SK-N-SH (cell line): ENCODE measurements at regions not wholly inside any gene's neighbourhood (a gene's known extent, or its start where the extent isn't known, plus 50 kb on each side); places are given as distances from the start of the nearest gene placed in this dataset.

Source experiments
- CTCF ChIA-PET: fragments of 300-600, 350-600 bp; formaldehyde crosslinking; extraction: SDS; loops from one replicate; lab custom pipeline; 2021; lab: Yijun Ruan, JAX
- POLR2A ChIA-PET: fragments of 350-600 bp; sonication (Branson Sonifier 250); formaldehyde crosslinking; extraction: SDS; loops from one replicate; lab custom pipeline; 2020; ENCODE audit warnings: antibody characterized with exemption, inconsistent platforms; lab: Yijun Ruan, JAX
- DNase-seq: peaks from one replicate; pipeline ENCODE4 v3.0.0; 2012
- H2AFZ ChIP-seq: fragments of 200-600 bp; sonication (generic); 2 replicates; pipeline ENCODE4 v1.8.1; 2016; ENCODE audit warnings: antibody characterized with exemption, mild to moderate bottlenecking, low read depth
- H3F3A ChIP-seq: fragments of 200-600 bp; sonication (generic); replicated peaks from 2 replicates; pipeline ENCODE3; 2016; ENCODE audit warnings: antibody characterized with exemption, mild to moderate bottlenecking; ENCODE audit not compliant: insufficient read depth
- H3K27ac ChIP-seq, 2 experiments: fragments of 200-500 bp in 1 of 2; fragments of 200-600 bp in 1 of 2; sonication (Bioruptor generic) in 1 of 2; sonication (generic), shearing (Covaris generic) in 1 of 2; 2 replicates each; pipeline versions ENCODE4 v1.5.1 to v1.6.1; 2014 to 2016; ENCODE audit warnings: low read depth in 2 of 2, inconsistent platforms in 1 of 2, low read length in 1 of 2, mild to moderate bottlenecking in 1 of 2, mixed read lengths in 1 of 2
- H3K27me3 ChIP-seq: fragments of 200-600 bp; sonication (generic), shearing (Covaris generic); 2 replicates; pipeline ENCODE4 v1.6.1; 2016; ENCODE audit warnings: mixed run types; ENCODE audit not compliant: insufficient read depth
- H3K36me3 ChIP-seq, 2 experiments: fragments of 200-500 bp in 1 of 2; fragments of 200-600 bp in 1 of 2; sonication (Bioruptor generic) in 1 of 2; sonication (generic) in 1 of 2; replicated peaks in 1 of 2; 2 replicates each; pipeline versions ENCODE3 to v1.5.1; 2014 to 2016; ENCODE audit warnings: low read length in 1 of 2, mild to moderate bottlenecking in 1 of 2; ENCODE audit not compliant: insufficient read depth in 2 of 2, control insufficient read depth in 1 of 2
- H3K4me1 ChIP-seq, 2 experiments: fragments of 200-500 bp in 1 of 2; fragments of 200-600 bp in 1 of 2; sonication (Bioruptor generic) in 1 of 2; sonication (generic), shearing (Covaris generic) in 1 of 2; 2 replicates each; pipeline versions ENCODE4 v1.5.1 to v1.6.1; 2014 to 2016; ENCODE audit warnings: low read depth in 1 of 2, low read length in 1 of 2, mixed run types in 1 of 2; ENCODE audit not compliant: insufficient read depth in 2 of 2, control insufficient read depth in 1 of 2
- H3K4me2 ChIP-seq: fragments of 200-600 bp; sonication (generic), shearing (Covaris generic); 2 replicates; pipeline ENCODE4 v1.6.1; 2017; ENCODE audit warnings: mixed run types
- H3K4me3 ChIP-seq, 2 experiments: fragments of 200-500 bp in 1 of 2; fragments of 200-600 bp in 1 of 2; sonication (Bioruptor generic) in 1 of 2; sonication (generic), shearing (Covaris generic) in 1 of 2; 2 replicates each; pipeline versions ENCODE4 v1.5.1 to v1.8.1; 2014 to 2016; ENCODE audit warnings: low read depth in 2 of 2, inconsistent platforms in 1 of 2, low read length in 1 of 2, mild to moderate bottlenecking in 1 of 2, mixed read lengths in 1 of 2, moderate library complexity in 1 of 2
- H3K79me2 ChIP-seq: fragments of 200-600 bp; sonication (generic); 2 replicates; pipeline ENCODE4 v1.8.1; 2017; ENCODE audit warnings: mild to moderate bottlenecking; ENCODE audit not compliant: insufficient read depth
- H3K9ac ChIP-seq: fragments of 200-600 bp; sonication (generic); 2 replicates; pipeline ENCODE4 v1.6.1; 2017; ENCODE audit warnings: mixed run types
- H3K9me2 ChIP-seq: fragments of 200-600 bp; sonication (generic); 2 replicates; pipeline ENCODE4 v1.6.1; 2017; ENCODE audit warnings: mixed run types
- H3K9me3 ChIP-seq: fragments of 200-600 bp; sonication (generic); 2 replicates; pipeline ENCODE4 v1.6.1; 2017; ENCODE audit warnings: mixed run types, mild to moderate bottlenecking, moderate library complexity
- H4K20me1 ChIP-seq: fragments of 200-600 bp; sonication (generic); 2 replicates; pipeline ENCODE4 v1.6.1; 2017; ENCODE audit warnings: mild to moderate bottlenecking, mixed run types; ENCODE audit not compliant: insufficient read depth
- ELF1 ChIP-seq: IDR thresholded peaks from 2 replicates; pipeline ENCODE4 v1.4.0; 2012
- EP300 ChIP-seq, 2 experiments: IDR thresholded peaks; 2 replicates each; pipeline versions ENCODE4 v1.4.0 to v1.6.1; 2012; ENCODE audit warnings: borderline replicate concordance in 1 of 2, low read depth in 1 of 2, low read length in 1 of 2
- EZH2phosphoT487 ChIP-seq: fragments of 200-600 bp; sonication (generic); IDR thresholded peaks from 2 replicates; pipeline ENCODE4 v1.6.1; 2017; ENCODE audit warnings: low read depth, mixed run types, mild to moderate bottlenecking, antibody characterized with exemption, moderate library complexity, borderline replicate concordance
- FOSL2 ChIP-seq: IDR thresholded peaks from 2 replicates; pipeline ENCODE4 v1.4.0; 2012; ENCODE audit warnings: low read depth, mild to moderate bottlenecking, moderate library complexity, borderline replicate concordance
- FOXM1 ChIP-seq: IDR thresholded peaks from 2 replicates; pipeline ENCODE4 v1.4.0; 2012; ENCODE audit warnings: low read depth, mild to moderate bottlenecking
- GABPA ChIP-seq: IDR thresholded peaks from 2 replicates; pipeline ENCODE4 v1.4.0; 2012; ENCODE audit warnings: low read depth, mild to moderate bottlenecking
- GATA2 ChIP-seq: sonication (generic); formaldehyde crosslinking; IDR thresholded peaks from 2 replicates; pipeline ENCODE4 v1.5.0; 2020; ENCODE audit warnings: mild to moderate bottlenecking, missing genetic modification reagents
- MEF2A ChIP-seq: IDR thresholded peaks from 2 replicates; pipeline ENCODE4 v1.4.0; 2012; ENCODE audit warnings: low read depth, borderline replicate concordance
- MXI1 ChIP-seq: IDR thresholded peaks from 2 replicates; pipeline ENCODE4 v1.6.1; 2012; ENCODE audit warnings: mild to moderate bottlenecking, low read depth, low read length, improper control_type of control experiment
- NFIC ChIP-seq: IDR thresholded peaks from 2 replicates; pipeline ENCODE4 v1.4.0; 2012; ENCODE audit warnings: borderline replicate concordance
- POLR2AphosphoS5 ChIP-seq: IDR thresholded peaks from 2 replicates; pipeline ENCODE4 v1.6.1; 2012; ENCODE audit warnings: low read depth, low read length
- RCOR1 ChIP-seq: fragments of 150-350 bp; IDR thresholded peaks from 2 replicates; pipeline ENCODE4 v1.6.1; 2017; ENCODE audit warnings: antibody characterized with exemption, low read length
- SIN3A ChIP-seq: IDR thresholded peaks from 2 replicates; pipeline ENCODE4 v1.6.1; 2012; ENCODE audit warnings: low read depth, mild to moderate bottlenecking, low read length, moderate library complexity, borderline replicate concordance
- TAF1 ChIP-seq: IDR thresholded peaks from 2 replicates; pipeline ENCODE4 v1.6.1; 2012; ENCODE audit warnings: low read depth, mild to moderate bottlenecking, low read length, moderate library complexity, borderline replicate concordance
- USF2 ChIP-seq: fragments of 150-350 bp; IDR thresholded peaks from 2 replicates; pipeline ENCODE4 v1.6.1; 2017; ENCODE audit warnings: antibody characterized with exemption, low read length, low read depth, borderline replicate concordance
- YY1 ChIP-seq: IDR thresholded peaks from 2 replicates; pipeline ENCODE4 v1.4.0; 2012; ENCODE audit warnings: low read depth, mild to moderate bottlenecking
- ZBTB33 ChIP-seq: IDR thresholded peaks from 2 replicates; pipeline ENCODE4 v1.4.0; 2012; ENCODE audit warnings: low read depth, borderline replicate concordance
- TF ChIP-seq, protein P1 (sequence below): IDR thresholded peaks from 2 replicates; pipeline ENCODE4 v1.6.1; 2012; ENCODE audit warnings: mild to moderate bottlenecking, low read depth, low read length, moderate library complexity
- TF ChIP-seq, protein P2 (sequence below): IDR thresholded peaks from 2 replicates; pipeline ENCODE4 v1.4.0; 2012; ENCODE audit warnings: low read depth, borderline replicate concordance
- TF ChIP-seq, protein P3 (sequence below): IDR thresholded peaks from 2 replicates; pipeline ENCODE4; 2012

DNA sequence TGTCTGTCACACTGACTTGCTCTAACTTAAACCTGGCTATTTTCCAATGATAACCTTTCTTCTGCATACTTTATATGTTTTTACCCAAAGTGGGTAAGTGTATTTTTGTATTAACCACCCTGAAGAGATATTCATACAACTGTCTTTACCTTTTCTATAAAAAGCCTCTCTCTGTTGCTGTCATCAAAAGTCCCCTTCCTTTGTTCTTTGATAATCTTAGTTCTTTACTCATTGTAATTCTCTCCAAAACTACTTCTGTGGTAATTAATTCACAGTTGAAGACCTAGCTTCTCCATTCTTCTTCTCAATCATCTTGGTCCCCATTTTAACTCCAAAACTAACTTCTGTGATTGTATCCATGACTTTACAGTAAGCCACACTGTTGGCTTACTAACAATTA lies 479.7 kb upstream of the MGAT4C start:
- Histone ChIP-seq H3K27me3 (no peaks in the 10 kb centered on the region), H3K4me3 (no peak overlapping the region), H3K4me2 (no peak overlapping the region), H3F3A (no peaks in the 10 kb centered on the region), H3K9me3 (no peaks in the 10 kb centered on the region), H2AFZ (no peak overlapping the region), H4K20me1 (no peaks in the 10 kb centered on the region), H3K79me2 (no peaks in the 10 kb centered on the region), H3K9me2 (no peaks in the 10 kb centered on the region), H3K36me3 (no peaks in the 10 kb centered on the region), H3K27ac (no peak overlapping the region), H3K4me1 (no peaks in the 10 kb centered on the region), H3K9ac (no peak overlapping the region)
- CTCF ChIA-PET: no interaction called here
- TF ChIP-seq FOSL2 (no peak), GATA2 (no peak), RCOR1 (no peak), NFIC (no peak), SIN3A (no peak), MXI1 (no peak), ELF1 (no peak), TAF1 (no peak), EZH2phosphoT487 (no peak), USF2 (no peak), EP300 (IDR thresholded peaks at IDR 0.05; ENCODE audit: borderline replicate concordance in 1 of 2, low read depth in 1 of 2, low read length in 1 of 2) (no peak), MEF2A (no peak), ZBTB33 (no peak), POLR2AphosphoS5 (no peak), YY1 (no peak), FOXM1 (no peak), GABPA (no peak)
- TF ChIP-seq, protein P1, sequence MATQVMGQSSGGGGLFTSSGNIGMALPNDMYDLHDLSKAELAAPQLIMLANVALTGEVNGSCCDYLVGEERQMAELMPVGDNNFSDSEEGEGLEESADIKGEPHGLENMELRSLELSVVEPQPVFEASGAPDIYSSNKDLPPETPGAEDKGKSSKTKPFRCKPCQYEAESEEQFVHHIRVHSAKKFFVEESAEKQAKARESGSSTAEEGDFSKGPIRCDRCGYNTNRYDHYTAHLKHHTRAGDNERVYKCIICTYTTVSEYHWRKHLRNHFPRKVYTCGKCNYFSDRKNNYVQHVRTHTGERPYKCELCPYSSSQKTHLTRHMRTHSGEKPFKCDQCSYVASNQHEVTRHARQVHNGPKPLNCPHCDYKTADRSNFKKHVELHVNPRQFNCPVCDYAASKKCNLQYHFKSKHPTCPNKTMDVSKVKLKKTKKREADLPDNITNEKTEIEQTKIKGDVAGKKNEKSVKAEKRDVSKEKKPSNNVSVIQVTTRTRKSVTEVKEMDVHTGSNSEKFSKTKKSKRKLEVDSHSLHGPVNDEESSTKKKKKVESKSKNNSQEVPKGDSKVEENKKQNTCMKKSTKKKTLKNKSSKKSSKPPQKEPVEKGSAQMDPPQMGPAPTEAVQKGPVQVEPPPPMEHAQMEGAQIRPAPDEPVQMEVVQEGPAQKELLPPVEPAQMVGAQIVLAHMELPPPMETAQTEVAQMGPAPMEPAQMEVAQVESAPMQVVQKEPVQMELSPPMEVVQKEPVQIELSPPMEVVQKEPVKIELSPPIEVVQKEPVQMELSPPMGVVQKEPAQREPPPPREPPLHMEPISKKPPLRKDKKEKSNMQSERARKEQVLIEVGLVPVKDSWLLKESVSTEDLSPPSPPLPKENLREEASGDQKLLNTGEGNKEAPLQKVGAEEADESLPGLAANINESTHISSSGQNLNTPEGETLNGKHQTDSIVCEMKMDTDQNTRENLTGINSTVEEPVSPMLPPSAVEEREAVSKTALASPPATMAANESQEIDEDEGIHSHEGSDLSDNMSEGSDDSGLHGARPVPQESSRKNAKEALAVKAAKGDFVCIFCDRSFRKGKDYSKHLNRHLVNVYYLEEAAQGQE: no peak
- TF ChIP-seq, protein P2, sequence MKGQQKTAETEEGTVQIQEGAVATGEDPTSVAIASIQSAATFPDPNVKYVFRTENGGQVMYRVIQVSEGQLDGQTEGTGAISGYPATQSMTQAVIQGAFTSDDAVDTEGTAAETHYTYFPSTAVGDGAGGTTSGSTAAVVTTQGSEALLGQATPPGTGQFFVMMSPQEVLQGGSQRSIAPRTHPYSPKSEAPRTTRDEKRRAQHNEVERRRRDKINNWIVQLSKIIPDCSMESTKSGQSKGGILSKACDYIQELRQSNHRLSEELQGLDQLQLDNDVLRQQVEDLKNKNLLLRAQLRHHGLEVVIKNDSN: no peak
- TF ChIP-seq, protein P3, sequence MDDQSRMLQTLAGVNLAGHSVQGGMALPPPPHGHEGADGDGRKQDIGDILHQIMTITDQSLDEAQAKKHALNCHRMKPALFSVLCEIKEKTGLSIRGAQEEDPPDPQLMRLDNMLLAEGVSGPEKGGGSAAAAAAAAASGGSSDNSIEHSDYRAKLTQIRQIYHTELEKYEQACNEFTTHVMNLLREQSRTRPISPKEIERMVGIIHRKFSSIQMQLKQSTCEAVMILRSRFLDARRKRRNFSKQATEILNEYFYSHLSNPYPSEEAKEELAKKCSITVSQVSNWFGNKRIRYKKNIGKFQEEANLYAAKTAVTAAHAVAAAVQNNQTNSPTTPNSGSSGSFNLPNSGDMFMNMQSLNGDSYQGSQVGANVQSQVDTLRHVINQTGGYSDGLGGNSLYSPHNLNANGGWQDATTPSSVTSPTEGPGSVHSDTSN: no peak
- POLR2A ChIA-PET: no interaction called here
- DNase-seq: no peak
